ENCODE measurements at regions not wholly inside any gene's neighbourhood (a gene's known extent, or its start where the extent isn't known, plus 50 kb on each side); places are given as distances from the start of the nearest gene placed in this dataset.
A peak's percentile ranks its signal among the peaks of the same experiment; 100 is the strongest.
"Not testable (repeated sequence)": the region's sequence is repeated elsewhere in the genome, so short reads cannot be mapped to it uniquely, and the experiment has no call there.

- peak; percentile 9 for DNase-seq
- Histone ChIP-seq H3K9ac (no peak overlapping the region), H3K36me3 (replicated peaks in 1 of 2; ENCODE audit: control insufficient read depth in 1 of 2, insufficient read depth in 2 of 2, low read length in 1 of 2) (no peaks in the 10 kb centered on the region), H3K4me3 (ENCODE audit: low read depth in 2 of 2, low read length in 1 of 2) (no peak overlapping the region), H3K4me2 (no peak overlapping the region), H3K27me3 (ENCODE audit: insufficient read depth) (no peaks in the 10 kb centered on the region), H3K9me3 (no peaks in the 10 kb centered on the region), H3K27ac (ENCODE audit: low read depth in 2 of 2, low read length in 1 of 2) (no peak overlapping the region), H3K4me1 (ENCODE audit: control insufficient read depth in 1 of 2, insufficient read depth in 2 of 2, low read depth in 1 of 2, low read length in 1 of 2) (no peaks in the 10 kb centered on the region), H3F3A (replicated peaks; ENCODE audit: insufficient read depth) (no peaks in the 10 kb centered on the region), H4K20me1 (ENCODE audit: insufficient read depth) (no peaks in the 10 kb centered on the region), H3K79me2 (ENCODE audit: insufficient read depth) (no peaks in the 10 kb centered on the region), H3K9me2 (no peaks in the 10 kb centered on the region), H2AFZ (ENCODE audit: low read depth) (no peak overlapping the region)
- ChIA-PET CTCF (interaction anchor here (1.3 kb wide), 1 partner anchor 64 kb away, joined by 3 read pairs; no protein-coding TSS in a partner anchor), POLR2A (no interaction called here)
- TF ChIP-seq TCF12 (IDR thresholded peaks at IDR 0.05) = no peak
- 6% methylated on average over 2 of the region's 2 CpGs for WGBS (ENCODE audit: low lambda C conversion rate)
Observed at GRCh38 chr20:16865406-16865805, 117.2 kb downstream of the OTOR start.

- H3K79me2 ChIP-seq (ENCODE audit: insufficient read depth); H3K9ac ChIP-seq; DNase-seq; H3K9me3 ChIP-seq; POLR2A ChIA-PET; H3K27me3 ChIP-seq (ENCODE audit: insufficient read depth); H3K4me3 ChIP-seq (ENCODE audit: low read depth in 2 of 2, low read length in 1 of 2); H3K4me2 ChIP-seq; H4K20me1 ChIP-seq (ENCODE audit: insufficient read depth); H3K27ac ChIP-seq (ENCODE audit: low read depth in 2 of 2, low read length in 1 of 2); H3F3A ChIP-seq (replicated peaks; ENCODE audit: insufficient read depth); H3K36me3 ChIP-seq (replicated peaks in 1 of 2; ENCODE audit: control insufficient read depth in 1 of 2, insufficient read depth in 2 of 2, low read length in 1 of 2); H3K4me1 ChIP-seq (ENCODE audit: control insufficient read depth in 1 of 2, insufficient read depth in 2 of 2, low read depth in 1 of 2, low read length in 1 of 2); H2AFZ ChIP-seq (ENCODE audit: low read depth); H3K9me2 ChIP-seq: not testable (repeated sequence)
- CTCF ChIA-PET = interaction anchor here (1.7 kb wide), 1 partner anchor 69 kb away, joined by 4 read pairs; no protein-coding TSS in a partner anchor
- WGBS (ENCODE audit: low lambda C conversion rate) = 59% methylated on average over 4 of the region's 4 CpGs
Observed at GRCh38 chr20:16873124-16873523, 125.0 kb downstream of the OTOR start.

GRCh38 chr20:16877053-16877554, 128.9 kb downstream of the OTOR start:
- WGBS (ENCODE audit: low lambda C conversion rate) = 0% methylated on average over 2 of the region's 2 CpGs
- no peaks in the 10 kb centered on the region for H3K79me2 ChIP-seq (ENCODE audit: insufficient read depth)
- no peaks in the 10 kb centered on the region for H3F3A ChIP-seq (replicated peaks; ENCODE audit: insufficient read depth)
- TF ChIP-seq GATA2 (CRISPR knock-in tag; IDR thresholded peaks at IDR 0.05) (no peak), USF2 (IDR thresholded peaks at IDR 0.05; ENCODE audit: borderline replicate concordance, low read depth, low read length) (no peak), RFX5 (IDR thresholded peaks at IDR 0.05; ENCODE audit: low read length) (no peak), RCOR1 (IDR thresholded peaks at IDR 0.05; ENCODE audit: low read length) (no peak), FOXJ3 (CRISPR knock-in tag; IDR thresholded peaks at IDR 0.05) (no peak)
- CTCF ChIA-PET = no interaction called here
- H3K4me1 ChIP-seq (ENCODE audit: control insufficient read depth in 1 of 2, insufficient read depth in 2 of 2, low read depth in 1 of 2, low read length in 1 of 2) = no peaks in the 10 kb centered on the region
- H3K4me2 ChIP-seq = no peak overlapping the region
- no peaks in the 10 kb centered on the region for H3K9me2 ChIP-seq
- no peak for DNase-seq
- no peak overlapping the region for H3K9ac ChIP-seq
- H4K20me1 ChIP-seq (ENCODE audit: insufficient read depth) = no peaks in the 10 kb centered on the region
- no peaks in the 10 kb centered on the region for H3K36me3 ChIP-seq (replicated peaks in 1 of 2; ENCODE audit: control insufficient read depth in 1 of 2, insufficient read depth in 2 of 2, low read length in 1 of 2)
- no peaks in the 10 kb centered on the region for H3K9me3 ChIP-seq
- no peak overlapping the region for H3K4me3 ChIP-seq (ENCODE audit: low read depth in 2 of 2, low read length in 1 of 2)
- H2AFZ ChIP-seq (ENCODE audit: low read depth) = no peak overlapping the region
- POLR2A ChIA-PET = no interaction called here
- H3K27ac ChIP-seq (ENCODE audit: low read depth in 2 of 2, low read length in 1 of 2) = no peak overlapping the region
- no peaks in the 10 kb centered on the region for H3K27me3 ChIP-seq (ENCODE audit: insufficient read depth)

- H3F3A ChIP-seq (replicated peaks; ENCODE audit: insufficient read depth) = no peaks in the 10 kb centered on the region
- H3K4me3 ChIP-seq (ENCODE audit: low read depth in 2 of 2, low read length in 1 of 2) = no peak overlapping the region
- no peaks in the 10 kb centered on the region for H3K27me3 ChIP-seq (ENCODE audit: insufficient read depth)
- no peak for TF ChIP-seq TEAD4 (IDR thresholded peaks at IDR 0.05; ENCODE audit: borderline replicate concordance, insufficient read depth)
- no peak for TF ChIP-seq RFX5 (IDR thresholded peaks at IDR 0.05; ENCODE audit: low read length)
- no peak for TF ChIP-seq RXRA (IDR thresholded peaks at IDR 0.05; ENCODE audit: borderline replicate concordance, low read depth)
- TF ChIP-seq GATA2 (CRISPR knock-in tag; IDR thresholded peaks at IDR 0.05) = no peak
- TF ChIP-seq FOXM1 (IDR thresholded peaks at IDR 0.05; ENCODE audit: low read depth) = no peak
- no peak for TF ChIP-seq CHD2 (IDR thresholded peaks at IDR 0.05; ENCODE audit: low read length, partially characterized antibody)
- TF ChIP-seq FOSL2 (IDR thresholded peaks at IDR 0.05; ENCODE audit: borderline replicate concordance, low read depth) = no peak
- no peak for TF ChIP-seq USF2 (IDR thresholded peaks at IDR 0.05; ENCODE audit: borderline replicate concordance, low read depth, low read length)
- TF ChIP-seq MAX (IDR thresholded peaks at IDR 0.05; ENCODE audit: low read depth) = no peak
- no peak for TF ChIP-seq EP300 (IDR thresholded peaks at IDR 0.05; ENCODE audit: borderline replicate concordance in 1 of 2, low read depth in 1 of 2, low read length in 1 of 2)
- TF ChIP-seq YY1 (IDR thresholded peaks at IDR 0.05; ENCODE audit: low read depth) = no peak
- TF ChIP-seq EZH2phosphoT487 (IDR thresholded peaks at IDR 0.05; ENCODE audit: borderline replicate concordance, low read depth) = no peak
- no peaks in the 10 kb centered on the region for H4K20me1 ChIP-seq (ENCODE audit: insufficient read depth)
- no peaks in the 10 kb centered on the region for H3K9me2 ChIP-seq
- H3K4me2 ChIP-seq = no peak overlapping the region
- no peak for DNase-seq
- no peaks in the 10 kb centered on the region for H3K4me1 ChIP-seq (ENCODE audit: control insufficient read depth in 1 of 2, insufficient read depth in 2 of 2, low read depth in 1 of 2, low read length in 1 of 2)
- H3K27ac ChIP-seq (ENCODE audit: low read depth in 2 of 2, low read length in 1 of 2) = no peak overlapping the region
- H3K9me3 ChIP-seq = peaks cover 3% of the 10 kb centered on the region; the same call in 1 of the 2 replicates
- H3K36me3 ChIP-seq (replicated peaks in 1 of 2; ENCODE audit: control insufficient read depth in 1 of 2, insufficient read depth in 2 of 2, low read length in 1 of 2) = no peaks in the 10 kb centered on the region
- no peak overlapping the region for H3K9ac ChIP-seq
- no peaks in the 10 kb centered on the region for H3K79me2 ChIP-seq (ENCODE audit: insufficient read depth)
- CTCF ChIA-PET = no interaction called here
- no peak overlapping the region for H2AFZ ChIP-seq (ENCODE audit: low read depth)
- POLR2A ChIA-PET = no interaction called here
Observed at GRCh38 chr20:16885746-16886145, 137.6 kb downstream of the OTOR start.

Measured in SK-N-SH (cell line).